SK-N-SH (cell line): ENCODE measurements at regions not wholly inside any gene's neighbourhood (a gene's known extent, or its start where the extent isn't known, plus 50 kb on each side); places are given as distances from the start of the nearest gene placed in this dataset.
A peak's percentile ranks its signal among the peaks of the same experiment; 100 is the strongest.

ENCODE experiments used
- CTCF ChIA-PET: fragments of 300-600, 350-600 bp; formaldehyde crosslinking; extraction: SDS; loops from one replicate; lab custom pipeline; 2021; lab: Yijun Ruan, JAX
- POLR2A ChIA-PET: fragments of 350-600 bp; sonication (Branson Sonifier 250); formaldehyde crosslinking; extraction: SDS; loops from one replicate; lab custom pipeline; 2020; ENCODE audit warnings: antibody characterized with exemption, inconsistent platforms; lab: Yijun Ruan, JAX
- DNase-seq: peaks from one replicate; pipeline ENCODE4 v3.0.0; 2012
- H2AFZ ChIP-seq: fragments of 200-600 bp; sonication (generic); 2 replicates; pipeline ENCODE4 v1.8.1; 2016; ENCODE audit warnings: antibody characterized with exemption, mild to moderate bottlenecking, low read depth
- H3F3A ChIP-seq: fragments of 200-600 bp; sonication (generic); replicated peaks from 2 replicates; pipeline ENCODE3; 2016; ENCODE audit warnings: antibody characterized with exemption, mild to moderate bottlenecking; ENCODE audit not compliant: insufficient read depth
- H3K27ac ChIP-seq, 2 experiments: fragments of 200-500 bp in 1 of 2; fragments of 200-600 bp in 1 of 2; sonication (Bioruptor generic) in 1 of 2; sonication (generic), shearing (Covaris generic) in 1 of 2; 2 replicates each; pipeline versions ENCODE4 v1.5.1 to v1.6.1; 2014 to 2016; ENCODE audit warnings: low read depth in 2 of 2, inconsistent platforms in 1 of 2, low read length in 1 of 2, mild to moderate bottlenecking in 1 of 2, mixed read lengths in 1 of 2
- H3K27me3 ChIP-seq: fragments of 200-600 bp; sonication (generic), shearing (Covaris generic); 2 replicates; pipeline ENCODE4 v1.6.1; 2016; ENCODE audit warnings: mixed run types; ENCODE audit not compliant: insufficient read depth
- H3K36me3 ChIP-seq, 2 experiments: fragments of 200-500 bp in 1 of 2; fragments of 200-600 bp in 1 of 2; sonication (Bioruptor generic) in 1 of 2; sonication (generic) in 1 of 2; replicated peaks in 1 of 2; 2 replicates each; pipeline versions ENCODE3 to v1.5.1; 2014 to 2016; ENCODE audit warnings: low read length in 1 of 2, mild to moderate bottlenecking in 1 of 2; ENCODE audit not compliant: insufficient read depth in 2 of 2, control insufficient read depth in 1 of 2
- H3K4me1 ChIP-seq, 2 experiments: fragments of 200-500 bp in 1 of 2; fragments of 200-600 bp in 1 of 2; sonication (Bioruptor generic) in 1 of 2; sonication (generic), shearing (Covaris generic) in 1 of 2; 2 replicates each; pipeline versions ENCODE4 v1.5.1 to v1.6.1; 2014 to 2016; ENCODE audit warnings: low read depth in 1 of 2, low read length in 1 of 2, mixed run types in 1 of 2; ENCODE audit not compliant: insufficient read depth in 2 of 2, control insufficient read depth in 1 of 2
- H3K4me2 ChIP-seq: fragments of 200-600 bp; sonication (generic), shearing (Covaris generic); 2 replicates; pipeline ENCODE4 v1.6.1; 2017; ENCODE audit warnings: mixed run types
- H3K4me3 ChIP-seq, 2 experiments: fragments of 200-500 bp in 1 of 2; fragments of 200-600 bp in 1 of 2; sonication (Bioruptor generic) in 1 of 2; sonication (generic), shearing (Covaris generic) in 1 of 2; 2 replicates each; pipeline versions ENCODE4 v1.5.1 to v1.8.1; 2014 to 2016; ENCODE audit warnings: low read depth in 2 of 2, inconsistent platforms in 1 of 2, low read length in 1 of 2, mild to moderate bottlenecking in 1 of 2, mixed read lengths in 1 of 2, moderate library complexity in 1 of 2
- H3K79me2 ChIP-seq: fragments of 200-600 bp; sonication (generic); 2 replicates; pipeline ENCODE4 v1.8.1; 2017; ENCODE audit warnings: mild to moderate bottlenecking; ENCODE audit not compliant: insufficient read depth
- H3K9ac ChIP-seq: fragments of 200-600 bp; sonication (generic); 2 replicates; pipeline ENCODE4 v1.6.1; 2017; ENCODE audit warnings: mixed run types
- H3K9me2 ChIP-seq: fragments of 200-600 bp; sonication (generic); 2 replicates; pipeline ENCODE4 v1.6.1; 2017; ENCODE audit warnings: mixed run types
- H3K9me3 ChIP-seq: fragments of 200-600 bp; sonication (generic); 2 replicates; pipeline ENCODE4 v1.6.1; 2017; ENCODE audit warnings: mixed run types, mild to moderate bottlenecking, moderate library complexity
- H4K20me1 ChIP-seq: fragments of 200-600 bp; sonication (generic); 2 replicates; pipeline ENCODE4 v1.6.1; 2017; ENCODE audit warnings: mild to moderate bottlenecking, mixed run types; ENCODE audit not compliant: insufficient read depth
- CHD2 ChIP-seq: fragments of 150-350 bp; IDR thresholded peaks from 2 replicates; pipeline ENCODE4 v1.6.1; 2018; ENCODE audit warnings: low read length; ENCODE audit not compliant: partially characterized antibody
- CTCF ChIP-seq: fragments of 200-600 bp; sonication (generic); IDR thresholded peaks from 2 replicates; pipeline ENCODE4 v1.6.1; 2017; ENCODE audit warnings: antibody characterized with exemption, mild to moderate bottlenecking, moderate library complexity
- ELF1 ChIP-seq: IDR thresholded peaks from 2 replicates; pipeline ENCODE4 v1.4.0; 2012
- EP300 ChIP-seq, 2 experiments: IDR thresholded peaks; 2 replicates each; pipeline versions ENCODE4 v1.4.0 to v1.6.1; 2012; ENCODE audit warnings: borderline replicate concordance in 1 of 2, low read depth in 1 of 2, low read length in 1 of 2
- EZH2phosphoT487 ChIP-seq: fragments of 200-600 bp; sonication (generic); IDR thresholded peaks from 2 replicates; pipeline ENCODE4 v1.6.1; 2017; ENCODE audit warnings: low read depth, mixed run types, mild to moderate bottlenecking, antibody characterized with exemption, moderate library complexity, borderline replicate concordance
- FOSL2 ChIP-seq: IDR thresholded peaks from 2 replicates; pipeline ENCODE4 v1.4.0; 2012; ENCODE audit warnings: low read depth, mild to moderate bottlenecking, moderate library complexity, borderline replicate concordance
- IRF3 ChIP-seq: fragments of 150-350 bp; IDR thresholded peaks from 2 replicates; pipeline ENCODE4 v1.6.1; 2016; ENCODE audit warnings: mild to moderate bottlenecking, low read depth, low read length
- JUND ChIP-seq: IDR thresholded peaks from 2 replicates; pipeline ENCODE4 v1.4.0; 2012
- NRF1 ChIP-seq: IDR thresholded peaks from 2 replicates; pipeline ENCODE4 v1.6.1; 2012; ENCODE audit warnings: low read depth, mild to moderate bottlenecking, low read length
- POLR2AphosphoS5 ChIP-seq: IDR thresholded peaks from 2 replicates; pipeline ENCODE4 v1.6.1; 2012; ENCODE audit warnings: low read depth, low read length
- RAD21 ChIP-seq: IDR thresholded peaks from 2 replicates; pipeline ENCODE4 v1.6.1; 2012; ENCODE audit warnings: mild to moderate bottlenecking, low read length
- RCOR1 ChIP-seq: fragments of 150-350 bp; IDR thresholded peaks from 2 replicates; pipeline ENCODE4 v1.6.1; 2017; ENCODE audit warnings: antibody characterized with exemption, low read length
- REST ChIP-seq: IDR thresholded peaks from 2 replicates; pipeline ENCODE4 v1.6.1; 2012; ENCODE audit warnings: mild to moderate bottlenecking, low read depth, low read length, moderate library complexity
- RFX5 ChIP-seq: IDR thresholded peaks from 2 replicates; pipeline ENCODE4 v1.6.1; 2012; ENCODE audit warnings: mild to moderate bottlenecking, improper control_type of control experiment, low read length
- SMC3 ChIP-seq: IDR thresholded peaks from 2 replicates; pipeline ENCODE4 v1.6.1; 2012; ENCODE audit warnings: low read depth, low read length, improper control_type of control experiment
- USF1 ChIP-seq: IDR thresholded peaks from 2 replicates; pipeline ENCODE4 v1.4.0; 2012; ENCODE audit warnings: low read depth, borderline replicate concordance
- YY1 ChIP-seq: IDR thresholded peaks from 2 replicates; pipeline ENCODE4 v1.4.0; 2012; ENCODE audit warnings: low read depth, mild to moderate bottlenecking
- ZBTB33 ChIP-seq: IDR thresholded peaks from 2 replicates; pipeline ENCODE4 v1.4.0; 2012; ENCODE audit warnings: low read depth, borderline replicate concordance
- WGBS: methylation state at CpG from one replicate; pipeline ENCODE4 v1.1.6; 2017; ENCODE audit warnings: low lambda C conversion rate; 5-methylcytosine and 5-hydroxymethylcytosine counted together

- ChIA-PET CTCF (interaction anchor here (0.8 to 4.0 kb wide), 5 partner anchors 13 to 547 kb away, joined by 3 to 27 read pairs (median 5); no protein-coding TSS in a partner anchor), POLR2A (no interaction called here)
- WGBS, result 63% methylated on average over 14 of the region's 16 CpGs
- no peak for DNase-seq
- Histone ChIP-seq H2AFZ (no peak overlapping the region), H3K4me3 (no peak overlapping the region), H3K9ac (no peak overlapping the region), H3K9me3 (no peaks in the 10 kb centered on the region), H3K4me2 (no peak overlapping the region), H3K27me3 (no peaks in the 10 kb centered on the region), H4K20me1 (no peaks in the 10 kb centered on the region), H3K4me1 (no peaks in the 10 kb centered on the region), H3K27ac (no peak overlapping the region), H3K9me2 (no peaks in the 10 kb centered on the region)
- no peak for TF ChIP-seq YY1
- no peak for TF ChIP-seq FOSL2
- no peak for TF ChIP-seq IRF3
- TF ChIP-seq EZH2phosphoT487, result no peak
- no peak for TF ChIP-seq USF1
- TF ChIP-seq POLR2AphosphoS5, result no peak
- no peak for TF ChIP-seq ZBTB33
- TF ChIP-seq NRF1, result no peak
- TF ChIP-seq, all 33 proteins: peak for 0
- Histone ChIP-seq H3K36me3 (no peaks in the 10 kb centered on the region), H3K79me2 (no peaks in the 10 kb centered on the region), H3F3A (no peaks in the 10 kb centered on the region)
Observed at GRCh38 chr12:126616441-126616840, 1551.2 kb downstream of the AACS start.

GRCh38 chr12:126617312-126617711 is 1552.1 kb downstream of the AACS start:
- no peaks in the 10 kb centered on the region for H4K20me1 ChIP-seq
- CTCF ChIA-PET, result interaction anchor here (0.6 to 4.0 kb wide), 22 partner anchors 14 to 1084 kb away, joined by 3 to 27 read pairs (median 4); no protein-coding TSS in a partner anchor
- POLR2A ChIA-PET, result no interaction called here
- no peaks in the 10 kb centered on the region for H3K4me1 ChIP-seq
- H3K9ac ChIP-seq, result no peak overlapping the region
- no peaks in the 10 kb centered on the region for H3K9me3 ChIP-seq
- no peaks in the 10 kb centered on the region for H3K9me2 ChIP-seq
- no peaks in the 10 kb centered on the region for H3K79me2 ChIP-seq
- no peaks in the 10 kb centered on the region for H3K36me3 ChIP-seq
- no peak overlapping the region for H3K4me2 ChIP-seq
- no peaks in the 10 kb centered on the region for H3F3A ChIP-seq
- H3K27me3 ChIP-seq, result no peaks in the 10 kb centered on the region
- 66% methylated on average over 5 of the region's 5 CpGs for WGBS
- no peak overlapping the region for H3K4me3 ChIP-seq
- H2AFZ ChIP-seq, result no peak overlapping the region
- DNase-seq, result peak; percentile 51
- H3K27ac ChIP-seq, result no peak overlapping the region
- TF ChIP-seq CTCF (peak; percentile 61), REST (no peak), SMC3 (peak; percentile 71), ELF1 (no peak), CHD2 (no peak), NRF1 (no peak), RCOR1 (no peak), JUND (no peak), EP300 (IDR thresholded peaks at IDR 0.05; ENCODE audit: borderline replicate concordance in 1 of 2, low read depth in 1 of 2, low read length in 1 of 2) (no peak), USF1 (no peak), RAD21 (peak; percentile 83), RFX5 (no peak)
